ENCODE measurements at regions not wholly inside any gene's neighbourhood (a gene's known extent, or its start where the extent isn't known, plus 50 kb on each side); places are given as distances from the start of the nearest gene placed in this dataset.

DNA sequence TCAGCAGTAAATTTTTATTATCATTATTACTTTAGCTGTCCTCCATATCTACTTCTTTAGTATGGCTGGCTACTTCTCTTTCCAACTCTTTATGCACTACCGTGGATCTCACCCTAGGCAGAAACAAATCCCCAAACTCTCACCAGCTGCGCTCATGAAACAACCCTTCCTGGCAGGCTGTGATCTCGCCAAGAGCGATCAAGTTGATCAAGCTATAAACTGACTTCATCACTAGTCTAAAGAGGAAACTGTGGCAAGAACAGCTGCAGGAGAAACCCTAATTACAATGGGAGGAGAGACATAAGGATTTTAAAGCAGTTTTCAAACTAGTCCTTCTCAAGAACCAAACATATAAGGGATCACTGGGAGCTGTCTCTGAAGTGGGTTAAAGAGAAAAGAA lies 160.5 kb upstream of the PRSS58 start:
- no peak for DNase-seq
- no peak for TF ChIP-seq CTCF (IDR thresholded peaks at IDR 0.05)
- intact Hi-C loops (cut with DNase I, micrococcal nuclease) = loop anchor here (10.0 kb wide), 2 partner anchors 586 to 796 kb away; no protein-coding TSS in a partner anchor
- Mint-ChIP-seq H3K4me1 (ENCODE audit: low read depth) (peaks cover 5% of the 10 kb centered on the region), H3K27ac (no peak overlapping the region), H3K9me3 (no peaks in the 10 kb centered on the region), H3K27me3 (no peaks in the 10 kb centered on the region), H3K4me3 (no peak overlapping the region), H3K36me3 (ENCODE audit: low read depth) (no peaks in the 10 kb centered on the region)
- Histone ChIP-seq H3K4me3 (ENCODE audit: low read length) (no peak overlapping the region), H3K27ac (ENCODE audit: low read depth in 1 of 2, low read length in 2 of 2) (no peak overlapping the region), H3K4me1 (ENCODE audit: insufficient read depth, low read length) (peaks cover 4% of the 10 kb centered on the region), H3K36me3 (ENCODE audit: insufficient read depth, low read length) (no peaks in the 10 kb centered on the region), H3K9me3 (ENCODE audit: control insufficient read depth in 1 of 2, insufficient read depth in 1 of 2, low read length in 2 of 2) (no peaks in the 10 kb centered on the region), H3K27me3 (ENCODE audit: control insufficient read depth in 1 of 2, insufficient read depth in 2 of 2, low read length in 2 of 2) (no peaks in the 10 kb centered on the region)
- ATAC-seq (ENCODE audit: poor library complexity) = no peak
- ChIA-PET POLR2A (interaction anchor here (0.8 kb wide), 1 partner anchor 390 kb away, joined by 7 read pairs; no protein-coding TSS in a partner anchor), CTCF (interaction anchor here (1.2 kb wide), 1 partner anchor 60 kb away, joined by 3 read pairs; no protein-coding TSS in a partner anchor)

DNA sequence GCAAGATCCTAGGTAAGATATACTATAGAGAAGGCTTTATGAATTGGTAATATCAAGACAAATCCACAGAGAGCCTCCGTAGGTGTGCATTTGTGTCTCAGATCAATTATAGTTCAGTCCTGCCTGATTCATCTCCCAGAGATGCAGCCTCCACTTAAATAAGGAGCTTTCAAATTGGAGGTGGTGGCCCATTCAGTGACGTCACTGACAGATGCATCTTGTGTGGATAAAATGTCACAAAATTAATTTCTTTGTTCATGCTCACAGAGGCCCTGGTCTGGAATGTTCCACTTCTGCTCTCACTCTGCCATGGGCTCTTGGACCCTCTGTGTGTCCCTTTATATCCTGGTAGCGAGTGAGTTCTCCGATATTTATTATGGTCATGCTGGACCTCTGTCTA lies 157.1 kb upstream of the PRSS58 start:
- no peaks in the 10 kb centered on the region for H3K36me3 ChIP-seq (ENCODE audit: insufficient read depth, low read length)
- H3K4me3 ChIP-seq (ENCODE audit: low read length) = no peak overlapping the region
- H3K27ac ChIP-seq (ENCODE audit: low read depth in 1 of 2, low read length in 2 of 2) = no peak overlapping the region
- Mint-ChIP-seq H3K27ac (no peak overlapping the region), H3K4me3 (no peak overlapping the region), H3K27me3 (no peaks in the 10 kb centered on the region), H3K36me3 (ENCODE audit: low read depth) (no peaks in the 10 kb centered on the region), H3K9me3 (no peaks in the 10 kb centered on the region), H3K4me1 (ENCODE audit: low read depth) (peaks cover 5% of the 10 kb centered on the region)
- H3K27me3 ChIP-seq (ENCODE audit: control insufficient read depth in 1 of 2, insufficient read depth in 2 of 2, low read length in 2 of 2) = no peaks in the 10 kb centered on the region
- no peak for TF ChIP-seq CTCF (IDR thresholded peaks at IDR 0.05)
- H3K9me3 ChIP-seq (ENCODE audit: control insufficient read depth in 1 of 2, insufficient read depth in 1 of 2, low read length in 2 of 2) = no peaks in the 10 kb centered on the region
- intact Hi-C loops (cut with DNase I, micrococcal nuclease) = loop anchor here (10.0 kb wide), 2 partner anchors 590 to 800 kb away; no protein-coding TSS in a partner anchor
- DNase-seq (no peak), ATAC-seq (ENCODE audit: poor library complexity) (no peak)
- peaks cover 8% of the 10 kb centered on the region for H3K4me1 ChIP-seq (ENCODE audit: insufficient read depth, low read length)
- ChIA-PET POLR2A (interaction anchor here (0.6 kb wide), 1 partner anchor 44 kb away, joined by 3 read pairs; no protein-coding TSS in a partner anchor), CTCF (no interaction called here)

DNA sequence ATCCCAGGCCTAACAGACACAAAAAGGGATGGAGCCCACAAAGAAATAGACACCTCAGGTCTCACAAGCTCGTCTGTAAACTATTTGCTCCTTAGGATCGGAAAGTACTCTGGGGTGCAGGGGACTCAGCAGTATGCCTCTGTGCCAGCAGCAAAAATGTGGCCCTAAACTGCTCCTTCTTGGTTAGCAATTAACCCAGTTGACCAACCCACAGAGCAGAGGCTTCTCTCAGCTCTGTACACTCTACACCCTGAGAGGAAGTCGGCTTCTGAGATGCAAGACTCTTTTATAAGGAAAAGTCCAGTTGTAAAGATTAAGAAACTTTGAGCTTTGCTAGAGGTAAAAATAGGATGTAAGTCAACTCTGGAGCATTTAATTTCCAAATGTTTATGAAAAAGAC lies 156.3 kb upstream of the PRSS58 start:
- Histone ChIP-seq H3K36me3 (ENCODE audit: insufficient read depth, low read length) (no peaks in the 10 kb centered on the region), H3K4me1 (ENCODE audit: insufficient read depth, low read length) (peaks cover 8% of the 10 kb centered on the region), H3K27me3 (ENCODE audit: control insufficient read depth in 1 of 2, insufficient read depth in 2 of 2, low read length in 2 of 2) (no peaks in the 10 kb centered on the region), H3K27ac (ENCODE audit: low read depth in 1 of 2, low read length in 2 of 2) (no peak overlapping the region), H3K4me3 (ENCODE audit: low read length) (no peak overlapping the region), H3K9me3 (ENCODE audit: control insufficient read depth in 1 of 2, insufficient read depth in 1 of 2, low read length in 2 of 2) (no peaks in the 10 kb centered on the region)
- Mint-ChIP-seq H3K27ac (no peak overlapping the region), H3K4me3 (no peak overlapping the region), H3K4me1 (ENCODE audit: low read depth) (peaks cover 5% of the 10 kb centered on the region), H3K27me3 (no peaks in the 10 kb centered on the region), H3K9me3 (no peaks in the 10 kb centered on the region), H3K36me3 (ENCODE audit: low read depth) (no peaks in the 10 kb centered on the region)
- CTCF ChIA-PET = no interaction called here
- TF ChIP-seq CTCF (IDR thresholded peaks at IDR 0.05) = no peak
- no peak for DNase-seq
- POLR2A ChIA-PET = interaction anchor here (0.6 kb wide), 1 partner anchor 45 kb away, joined by 3 read pairs; no protein-coding TSS in a partner anchor
- ATAC-seq (ENCODE audit: poor library complexity) = no peak
- intact Hi-C loops (cut with DNase I, micrococcal nuclease) = loop anchor here (10.0 kb wide), 2 partner anchors 591 to 801 kb away; no protein-coding TSS in a partner anchor
